GM23338 (cell line): ENCODE measurements at regions not wholly inside any gene's neighbourhood (a gene's known extent, or its start where the extent isn't known, plus 50 kb on each side); places are given as distances from the start of the nearest gene placed in this dataset.
A peak's percentile ranks its signal among the peaks of the same experiment; 100 is the strongest.

Experiments used
- ATAC-seq: fragments of 200-7000 bp; cut with Tn5 transposase; 3 replicates; pipeline ENCODE4 v1.9.1; 2020
- DNase-seq: peaks from one replicate; pipeline ENCODE4 v3.0.0-alpha.2; 2015; ENCODE audit warnings: low spot score
- H2AFZ ChIP-seq: fragments of 200-600 bp; sonication (generic); 2 replicates; pipeline ENCODE4 v1.8.0; 2016; ENCODE audit warnings: antibody characterized with exemption, mild to moderate bottlenecking, moderate library complexity
- H3F3A ChIP-seq: fragments of 200-600 bp; sonication (generic); replicated peaks from 2 replicates; pipeline ENCODE4 v1.8.0; 2017; ENCODE audit warnings: antibody characterized with exemption, mixed run types, low read depth
- H3K27ac ChIP-seq: fragments of 200-600 bp; sonication (generic); 2 replicates; pipeline ENCODE4 v1.6.1; 2016; ENCODE audit warnings: low read depth
- H3K27me3 ChIP-seq: fragments of 200-600 bp; sonication (generic); 2 replicates; pipeline ENCODE4 v1.8.0; 2016; ENCODE audit warnings: mild to moderate bottlenecking, mixed run types, moderate library complexity; ENCODE audit not compliant: insufficient read depth
- H3K36me3 ChIP-seq: fragments of 200-600 bp; sonication (generic); 2 replicates; pipeline ENCODE4 v1.8.0; 2016; ENCODE audit warnings: mild to moderate bottlenecking; ENCODE audit not compliant: insufficient read depth
- H3K4me1 ChIP-seq: fragments of 200-600 bp; sonication (generic); 2 replicates; pipeline ENCODE4 v1.8.0; 2016; ENCODE audit warnings: mild to moderate bottlenecking, moderate library complexity; ENCODE audit not compliant: insufficient read depth
- H3K4me2 ChIP-seq: fragments of 200-600 bp; sonication (generic); 2 replicates; pipeline ENCODE4 v1.7.1; 2017; ENCODE audit warnings: mixed run types
- H3K4me3 ChIP-seq: fragments of 200-600 bp; sonication (generic); 2 replicates; pipeline ENCODE4 v1.6.1; 2016; ENCODE audit warnings: mixed run types
- H3K79me2 ChIP-seq: fragments of 200-600 bp; sonication (generic); replicated peaks from 2 replicates; pipeline ENCODE4 v1.8.0; 2017; ENCODE audit warnings: mild to moderate bottlenecking; ENCODE audit not compliant: insufficient read depth
- H3K9me2 ChIP-seq: fragments of 200-600 bp; sonication (generic); 2 replicates; pipeline ENCODE4 v1.8.0; 2017; ENCODE audit not compliant: insufficient read depth
- H4K20me1 ChIP-seq: fragments of 200-600 bp; sonication (generic); replicated peaks from 2 replicates; pipeline ENCODE4 v1.8.0; 2017; ENCODE audit warnings: mild to moderate bottlenecking; ENCODE audit not compliant: insufficient read depth
- H3K27ac Mint-ChIP-seq: 2 replicates; pipeline ENCODE4 v1.8.0; 2020; ENCODE audit warnings: inconsistent platforms, mild to moderate bottlenecking, moderate library complexity, mixed read lengths
- H3K27me3 Mint-ChIP-seq: 3 replicates; pipeline ENCODE4 v1.8.0; 2022; ENCODE audit warnings: low read depth, mild to moderate bottlenecking, moderate library complexity, mixed read lengths, inconsistent platforms; ENCODE audit not compliant: insufficient read depth, poor library complexity
- H3K36me3 Mint-ChIP-seq: 3 replicates; pipeline ENCODE4 v1.8.0; 2021; ENCODE audit warnings: low read depth, mild to moderate bottlenecking, inconsistent platforms, moderate library complexity, mixed read lengths
- H3K4me1 Mint-ChIP-seq: 3 replicates; pipeline ENCODE4 v1.8.0; 2020; ENCODE audit warnings: mild to moderate bottlenecking, inconsistent platforms, mixed read lengths
- H3K4me3 Mint-ChIP-seq: 3 replicates; pipeline ENCODE4 v1.8.0; 2021; ENCODE audit warnings: moderate library complexity, mild to moderate bottlenecking, inconsistent platforms, mixed read lengths
- H3K9me3 Mint-ChIP-seq: 3 replicates; pipeline ENCODE4 v1.8.0; 2020; ENCODE audit warnings: moderate library complexity, mild to moderate bottlenecking, inconsistent platforms, mixed read lengths
- CREB1 ChIP-seq: fragments of 250-450 bp; sonication (Bioruptor Pico); IDR thresholded peaks from 2 replicates; pipeline ENCODE4 v1.5.0; 2020; ENCODE audit warnings: low read depth, mild to moderate bottlenecking, moderate library complexity
- ETS1 ChIP-seq: IDR thresholded peaks from 2 replicates; pipeline ENCODE4 v1.6.1; 2016; ENCODE audit warnings: antibody characterized with exemption
- EZH2 ChIP-seq: fragments of 200-600 bp; sonication (generic); IDR thresholded peaks from one replicate; pipeline ENCODE4 v1.8.0; 2017; ENCODE audit warnings: antibody characterized with exemption, mild to moderate bottlenecking, low read depth; ENCODE audit not compliant: unreplicated experiment
- EZH2phosphoT487 ChIP-seq: fragments of 200-600 bp; sonication (generic); IDR thresholded peaks from one replicate; pipeline ENCODE4 v1.8.1; 2018; ENCODE audit warnings: antibody characterized with exemption; ENCODE audit not compliant: unreplicated experiment
- JUNB ChIP-seq: IDR thresholded peaks from one replicate; pipeline ENCODE4 v1.6.1; 2016; ENCODE audit warnings: antibody characterized with exemption; ENCODE audit not compliant: unreplicated experiment
- NANOG ChIP-seq: IDR thresholded peaks from 2 replicates; pipeline ENCODE4 v1.6.1; 2016; ENCODE audit warnings: antibody characterized with exemption, borderline replicate concordance
- POLR2AphosphoS5 ChIP-seq: IDR thresholded peaks from 2 replicates; pipeline ENCODE4 v1.6.1; 2016; ENCODE audit warnings: antibody characterized with exemption, low read depth
- REST ChIP-seq: IDR thresholded peaks from one replicate; pipeline ENCODE4 v1.6.1; 2018; ENCODE audit warnings: antibody characterized with exemption; ENCODE audit not compliant: unreplicated experiment
- STAT1 ChIP-seq: IDR thresholded peaks from one replicate; pipeline ENCODE4 v1.6.1; 2016; ENCODE audit warnings: antibody characterized with exemption; ENCODE audit not compliant: unreplicated experiment
- ZNF114 ChIP-seq: fragments of 250-450 bp; sonication (Bioruptor Pico); IDR thresholded peaks from 2 replicates; pipeline ENCODE4 v1.5.0; 2020; ENCODE audit warnings: mild to moderate bottlenecking, moderate library complexity
- ZNF331 ChIP-seq: fragments of 250-450 bp; sonication (Bioruptor Pico); IDR thresholded peaks from 2 replicates; pipeline ENCODE4 v1.5.0; 2020; ENCODE audit warnings: low read depth, mild to moderate bottlenecking, moderate library complexity
- TF ChIP-seq, protein P1 (sequence below), 2 experiments: fragments of 200-600 bp in 1 of 2; sonication (generic) in 1 of 2; conservative IDR thresholded peaks; 2 replicates each; pipeline versions ENCODE4 v1.5.1 to v1.6.1; 2016 to 2017; ENCODE audit warnings: antibody characterized with exemption in 2 of 2, low read depth in 2 of 2, mild to moderate bottlenecking in 2 of 2, moderate library complexity in 1 of 2
- TF ChIP-seq, protein P2 (sequence below): fragments of 250-450 bp; sonication (Bioruptor Pico); IDR thresholded peaks from 2 replicates; pipeline ENCODE4 v1.5.0; 2020; ENCODE audit warnings: mild to moderate bottlenecking, moderate library complexity

- no peak overlapping the region for H3K27ac ChIP-seq
- no peaks in the 10 kb centered on the region for H4K20me1 ChIP-seq
- ATAC-seq (no peak), DNase-seq (no peak)
- no peak overlapping the region for H3K4me3 Mint-ChIP-seq
- peaks cover 6% of the 10 kb centered on the region for H3K4me1 Mint-ChIP-seq
- TF ChIP-seq POLR2AphosphoS5, result no peak
- no peak for TF ChIP-seq ZNF114 (CRISPR knock-in tag)
- no peak for TF ChIP-seq ETS1
- TF ChIP-seq REST, result no peak
- TF ChIP-seq, protein P1, sequence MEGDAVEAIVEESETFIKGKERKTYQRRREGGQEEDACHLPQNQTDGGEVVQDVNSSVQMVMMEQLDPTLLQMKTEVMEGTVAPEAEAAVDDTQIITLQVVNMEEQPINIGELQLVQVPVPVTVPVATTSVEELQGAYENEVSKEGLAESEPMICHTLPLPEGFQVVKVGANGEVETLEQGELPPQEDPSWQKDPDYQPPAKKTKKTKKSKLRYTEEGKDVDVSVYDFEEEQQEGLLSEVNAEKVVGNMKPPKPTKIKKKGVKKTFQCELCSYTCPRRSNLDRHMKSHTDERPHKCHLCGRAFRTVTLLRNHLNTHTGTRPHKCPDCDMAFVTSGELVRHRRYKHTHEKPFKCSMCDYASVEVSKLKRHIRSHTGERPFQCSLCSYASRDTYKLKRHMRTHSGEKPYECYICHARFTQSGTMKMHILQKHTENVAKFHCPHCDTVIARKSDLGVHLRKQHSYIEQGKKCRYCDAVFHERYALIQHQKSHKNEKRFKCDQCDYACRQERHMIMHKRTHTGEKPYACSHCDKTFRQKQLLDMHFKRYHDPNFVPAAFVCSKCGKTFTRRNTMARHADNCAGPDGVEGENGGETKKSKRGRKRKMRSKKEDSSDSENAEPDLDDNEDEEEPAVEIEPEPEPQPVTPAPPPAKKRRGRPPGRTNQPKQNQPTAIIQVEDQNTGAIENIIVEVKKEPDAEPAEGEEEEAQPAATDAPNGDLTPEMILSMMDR (conservative IDR thresholded peaks at IDR 0.05; ENCODE audit: low read depth in 2 of 2), result no peak
- no peak for TF ChIP-seq EZH2phosphoT487
- TF ChIP-seq, protein P2, sequence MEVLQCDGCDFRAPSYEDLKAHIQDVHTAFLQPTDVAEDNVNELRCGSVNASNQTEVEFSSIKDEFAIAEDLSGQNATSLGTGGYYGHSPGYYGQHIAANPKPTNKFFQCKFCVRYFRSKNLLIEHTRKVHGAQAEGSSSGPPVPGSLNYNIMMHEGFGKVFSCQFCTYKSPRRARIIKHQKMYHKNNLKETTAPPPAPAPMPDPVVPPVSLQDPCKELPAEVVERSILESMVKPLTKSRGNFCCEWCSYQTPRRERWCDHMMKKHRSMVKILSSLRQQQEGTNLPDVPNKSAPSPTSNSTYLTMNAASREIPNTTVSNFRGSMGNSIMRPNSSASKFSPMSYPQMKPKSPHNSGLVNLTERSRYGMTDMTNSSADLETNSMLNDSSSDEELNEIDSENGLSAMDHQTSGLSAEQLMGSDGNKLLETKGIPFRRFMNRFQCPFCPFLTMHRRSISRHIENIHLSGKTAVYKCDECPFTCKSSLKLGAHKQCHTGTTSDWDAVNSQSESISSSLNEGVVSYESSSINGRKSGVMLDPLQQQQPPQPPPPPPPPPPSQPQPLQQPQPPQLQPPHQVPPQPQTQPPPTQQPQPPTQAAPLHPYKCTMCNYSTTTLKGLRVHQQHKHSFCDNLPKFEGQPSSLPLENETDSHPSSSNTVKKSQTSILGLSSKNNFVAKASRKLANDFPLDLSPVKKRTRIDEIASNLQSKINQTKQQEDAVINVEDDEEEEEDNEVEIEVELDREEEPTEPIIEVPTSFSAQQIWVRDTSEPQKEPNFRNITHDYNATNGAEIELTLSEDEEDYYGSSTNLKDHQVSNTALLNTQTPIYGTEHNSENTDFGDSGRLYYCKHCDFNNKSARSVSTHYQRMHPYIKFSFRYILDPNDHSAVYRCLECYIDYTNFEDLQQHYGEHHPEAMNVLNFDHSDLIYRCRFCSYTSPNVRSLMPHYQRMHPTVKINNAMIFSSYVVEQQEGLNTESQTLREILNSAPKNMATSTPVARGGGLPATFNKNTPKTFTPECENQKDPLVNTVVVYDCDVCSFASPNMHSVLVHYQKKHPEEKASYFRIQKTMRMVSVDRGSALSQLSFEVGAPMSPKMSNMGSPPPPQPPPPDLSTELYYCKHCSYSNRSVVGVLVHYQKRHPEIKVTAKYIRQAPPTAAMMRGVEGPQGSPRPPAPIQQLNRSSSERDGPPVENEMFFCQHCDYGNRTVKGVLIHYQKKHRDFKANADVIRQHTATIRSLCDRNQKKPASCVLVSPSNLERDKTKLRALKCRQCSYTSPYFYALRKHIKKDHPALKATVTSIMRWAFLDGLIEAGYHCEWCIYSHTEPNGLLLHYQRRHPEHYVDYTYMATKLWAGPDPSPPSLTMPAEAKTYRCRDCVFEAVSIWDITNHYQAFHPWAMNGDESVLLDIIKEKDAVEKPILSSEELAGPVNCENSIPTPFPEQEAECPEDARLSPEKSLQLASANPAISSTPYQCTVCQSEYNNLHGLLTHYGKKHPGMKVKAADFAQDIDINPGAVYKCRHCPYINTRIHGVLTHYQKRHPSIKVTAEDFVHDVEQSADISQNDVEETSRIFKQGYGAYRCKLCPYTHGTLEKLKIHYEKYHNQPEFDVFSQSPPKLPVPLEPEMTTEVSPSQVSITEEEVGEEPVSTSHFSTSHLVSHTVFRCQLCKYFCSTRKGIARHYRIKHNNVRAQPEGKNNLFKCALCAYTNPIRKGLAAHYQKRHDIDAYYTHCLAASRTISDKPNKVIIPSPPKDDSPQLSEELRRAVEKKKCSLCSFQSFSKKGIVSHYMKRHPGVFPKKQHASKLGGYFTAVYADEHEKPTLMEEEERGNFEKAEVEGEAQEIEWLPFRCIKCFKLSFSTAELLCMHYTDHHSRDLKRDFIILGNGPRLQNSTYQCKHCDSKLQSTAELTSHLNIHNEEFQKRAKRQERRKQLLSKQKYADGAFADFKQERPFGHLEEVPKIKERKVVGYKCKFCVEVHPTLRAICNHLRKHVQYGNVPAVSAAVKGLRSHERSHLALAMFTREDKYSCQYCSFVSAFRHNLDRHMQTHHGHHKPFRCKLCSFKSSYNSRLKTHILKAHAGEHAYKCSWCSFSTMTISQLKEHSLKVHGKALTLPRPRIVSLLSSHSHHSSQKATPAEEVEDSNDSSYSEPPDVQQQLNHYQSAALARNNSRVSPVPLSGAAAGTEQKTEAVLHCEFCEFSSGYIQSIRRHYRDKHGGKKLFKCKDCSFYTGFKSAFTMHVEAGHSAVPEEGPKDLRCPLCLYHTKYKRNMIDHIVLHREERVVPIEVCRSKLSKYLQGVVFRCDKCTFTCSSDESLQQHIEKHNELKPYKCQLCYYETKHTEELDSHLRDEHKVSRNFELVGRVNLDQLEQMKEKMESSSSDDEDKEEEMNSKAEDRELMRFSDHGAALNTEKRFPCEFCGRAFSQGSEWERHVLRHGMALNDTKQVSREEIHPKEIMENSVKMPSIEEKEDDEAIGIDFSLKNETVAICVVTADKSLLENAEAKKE, result no peak
- TF ChIP-seq STAT1, result no peak
- no peak for TF ChIP-seq EZH2
- TF ChIP-seq ZNF331, result no peak
- TF ChIP-seq NANOG, result no peak
- no peak for TF ChIP-seq JUNB
- no peak for TF ChIP-seq CREB1 (CRISPR knock-in tag)
- no peak overlapping the region for H3K27ac Mint-ChIP-seq
- H3K4me3 ChIP-seq, result no peak overlapping the region
- H3K9me2 ChIP-seq, result no peaks in the 10 kb centered on the region
- no peaks in the 10 kb centered on the region for H3K36me3 Mint-ChIP-seq
- H3K27me3 Mint-ChIP-seq, result peaks cover 16% of the 10 kb centered on the region
- no peaks in the 10 kb centered on the region for H3K79me2 ChIP-seq
- no peaks in the 10 kb centered on the region for H3K36me3 ChIP-seq
- H3K9me3 Mint-ChIP-seq, result no peaks in the 10 kb centered on the region; the same call in 2 of the 3 replicates
- no peaks in the 10 kb centered on the region for H3K4me1 ChIP-seq
- no peaks in the 10 kb centered on the region for H3F3A ChIP-seq
- H2AFZ ChIP-seq, result peak overlapping the region; percentile 14; the same call in 1 of the 2 replicates
- no peak overlapping the region for H3K4me2 ChIP-seq
- no peaks in the 10 kb centered on the region for H3K27me3 ChIP-seq
Measured at GRCh38 chr20:48326868-48327267, 500.9 kb downstream of the PREX1 start.
